Suprapubic skin (tissue), 4 donors: ENCODE measurements at regions not wholly inside any gene's neighbourhood (a gene's known extent, or its start where the extent isn't known, plus 50 kb on each side); places are given as distances from the start of the nearest gene placed in this dataset.

Experiments
- DNase-seq, 2 donors: peaks; one replicate each; pipeline ENCODE4 v3.0.0-alpha.2; 2019; ENCODE audit warnings: low spot score in 2 of 2
- H3K27ac ChIP-seq: fragments of 200-600 bp; sonication (generic); one replicate; pipeline ENCODE4 v1.5.1; 2019
- H3K27me3 ChIP-seq: fragments of 200-600 bp; sonication (generic); one replicate; pipeline ENCODE4 v1.5.1; 2019
- H3K36me3 ChIP-seq: fragments of 200-600 bp; sonication (generic); one replicate; pipeline ENCODE4 v1.5.1; 2019
- H3K4me1 ChIP-seq: fragments of 200-600 bp; sonication (generic); one replicate; pipeline ENCODE4 v1.5.1; 2019
- H3K4me3 ChIP-seq: fragments of 200-600 bp; sonication (generic); one replicate; pipeline ENCODE4 v1.5.1; 2019; ENCODE audit warnings: mild to moderate bottlenecking
- H3K9me3 ChIP-seq: fragments of 200-600 bp; sonication (generic); one replicate; pipeline ENCODE4 v1.5.1; 2019
- EP300 ChIP-seq: sonication (generic); formaldehyde crosslinking; IDR thresholded peaks from one replicate; pipeline ENCODE4 v1.6.1; 2017; ENCODE audit warnings: antibody characterized with exemption
- POLR2A ChIP-seq, 2 donors: fragments of 450-650 bp; IDR thresholded peaks; one replicate each; pipeline ENCODE4 v1.6.1; 2017; ENCODE audit warnings: antibody characterized with exemption in 2 of 2, mild to moderate bottlenecking in 2 of 2, moderate library complexity in 2 of 2
- POLR2AphosphoS5 ChIP-seq, 3 donors: sonication (generic); formaldehyde crosslinking; IDR thresholded peaks; one replicate each; pipeline ENCODE4 v1.6.1; 2017; ENCODE audit warnings: antibody characterized with exemption in 3 of 3
- WGBS: methylation state at CpG from one replicate; pipeline ENCODE4 v1.1.5; 2018; 5-methylcytosine and 5-hydroxymethylcytosine counted together
- TF ChIP-seq, protein P1 (sequence below), 2 donors: fragments of 200-600 bp in 1 of 2; fragments of 450-650 bp in 1 of 2; sonication (generic) in 1 of 2; IDR thresholded peaks; one replicate each; pipeline ENCODE4 v1.5.1; 2016 to 2019; ENCODE audit warnings: antibody characterized with exemption in 2 of 2, mild to moderate bottlenecking in 1 of 2, moderate library complexity in 1 of 2

DNA sequence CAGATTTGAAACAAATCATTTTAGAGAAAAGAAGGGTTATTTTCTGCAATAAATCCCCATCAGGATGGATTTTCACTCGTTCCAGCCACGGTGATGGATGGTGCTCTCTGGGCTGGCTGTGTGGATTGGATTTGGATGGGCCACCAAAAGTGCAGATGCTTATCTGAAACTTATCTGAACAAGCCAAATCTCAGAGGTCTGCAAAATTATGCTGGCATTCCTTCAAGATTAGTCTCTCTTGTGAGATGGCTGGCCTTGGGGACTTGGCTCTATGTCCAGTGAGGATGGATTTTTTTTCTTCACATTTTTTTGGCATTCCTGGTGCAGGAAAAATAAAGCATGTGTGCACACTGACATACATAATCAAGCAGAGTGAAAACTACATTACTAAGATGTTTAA lies 341.9 kb downstream of the GXYLT1 start:
- Histone ChIP-seq H3K36me3 (no peaks in the 10 kb centered on the region), H3K27me3 (no peaks in the 10 kb centered on the region), H3K9me3 (no peaks in the 10 kb centered on the region), H3K4me1 (no peaks in the 10 kb centered on the region), H3K27ac (no peak overlapping the region), H3K4me3 (no peak overlapping the region)
- TF ChIP-seq POLR2A (IDR thresholded peaks at IDR 0.05) (no peak), POLR2AphosphoS5 (IDR thresholded peaks at IDR 0.05) (no peak)
- TF ChIP-seq, protein P1, sequence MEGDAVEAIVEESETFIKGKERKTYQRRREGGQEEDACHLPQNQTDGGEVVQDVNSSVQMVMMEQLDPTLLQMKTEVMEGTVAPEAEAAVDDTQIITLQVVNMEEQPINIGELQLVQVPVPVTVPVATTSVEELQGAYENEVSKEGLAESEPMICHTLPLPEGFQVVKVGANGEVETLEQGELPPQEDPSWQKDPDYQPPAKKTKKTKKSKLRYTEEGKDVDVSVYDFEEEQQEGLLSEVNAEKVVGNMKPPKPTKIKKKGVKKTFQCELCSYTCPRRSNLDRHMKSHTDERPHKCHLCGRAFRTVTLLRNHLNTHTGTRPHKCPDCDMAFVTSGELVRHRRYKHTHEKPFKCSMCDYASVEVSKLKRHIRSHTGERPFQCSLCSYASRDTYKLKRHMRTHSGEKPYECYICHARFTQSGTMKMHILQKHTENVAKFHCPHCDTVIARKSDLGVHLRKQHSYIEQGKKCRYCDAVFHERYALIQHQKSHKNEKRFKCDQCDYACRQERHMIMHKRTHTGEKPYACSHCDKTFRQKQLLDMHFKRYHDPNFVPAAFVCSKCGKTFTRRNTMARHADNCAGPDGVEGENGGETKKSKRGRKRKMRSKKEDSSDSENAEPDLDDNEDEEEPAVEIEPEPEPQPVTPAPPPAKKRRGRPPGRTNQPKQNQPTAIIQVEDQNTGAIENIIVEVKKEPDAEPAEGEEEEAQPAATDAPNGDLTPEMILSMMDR (IDR thresholded peaks at IDR 0.05): no peak
- DNase-seq: no peak
- 23% methylated on average over 2 of the region's 2 CpGs for WGBS

DNA sequence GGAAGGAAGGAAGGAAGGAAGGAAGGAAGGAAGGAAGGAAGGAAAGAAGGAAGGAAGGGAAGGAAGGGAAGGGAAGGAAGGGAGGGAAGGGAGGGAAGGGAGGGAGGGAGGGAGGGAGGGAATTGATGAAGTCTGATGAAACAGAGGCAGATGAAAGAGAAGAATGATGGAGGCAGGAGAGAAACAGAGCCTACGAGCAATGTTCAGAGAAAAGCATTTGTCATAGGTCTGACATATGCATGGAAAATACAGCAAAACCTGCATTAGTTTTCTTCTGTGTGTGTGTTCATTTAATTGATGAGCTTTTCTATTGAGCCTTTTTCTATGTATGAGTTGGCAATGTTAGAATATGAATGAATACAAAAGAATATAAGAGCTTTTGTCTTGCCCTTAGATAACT lies 343.4 kb downstream of the GXYLT1 start:
- Histone ChIP-seq H3K27ac (no peak overlapping the region), H3K36me3 (no peaks in the 10 kb centered on the region), H3K4me1 (no peaks in the 10 kb centered on the region), H3K27me3 (no peaks in the 10 kb centered on the region), H3K4me3 (no peak overlapping the region), H3K9me3 (no peaks in the 10 kb centered on the region)
- no peak for TF ChIP-seq EP300
- TF ChIP-seq, protein P1 (IDR thresholded peaks at IDR 0.05): no peak
- TF ChIP-seq POLR2AphosphoS5 (IDR thresholded peaks at IDR 0.05): no peak
- no peak for TF ChIP-seq POLR2A (IDR thresholded peaks at IDR 0.05)
- WGBS: 59% methylated on average over 1 of the region's 1 CpG
- DNase-seq: no peak

DNA sequence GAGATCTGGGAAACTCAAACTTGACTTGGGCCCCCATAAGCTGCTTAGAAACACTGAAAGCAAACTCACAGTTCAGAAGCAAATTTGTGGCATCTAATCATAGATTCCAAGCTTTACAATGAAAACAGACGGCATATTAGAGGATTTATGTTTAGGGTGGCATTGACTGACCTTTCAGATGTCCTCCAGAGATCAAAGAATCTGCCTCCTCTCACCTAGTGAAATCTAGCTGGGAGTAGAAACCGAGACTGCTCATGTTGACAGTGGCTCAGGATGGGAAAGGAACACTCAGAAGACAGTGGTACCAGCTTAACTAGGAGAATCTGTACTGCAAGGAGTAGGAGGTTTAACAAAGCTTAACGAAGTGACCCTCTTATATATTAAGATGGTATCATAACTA lies 345.0 kb downstream of the GXYLT1 start:
- DNase-seq: no peak
- WGBS: 82% methylated on average over 3 of the region's 3 CpGs
- H3K27me3 ChIP-seq: no peaks in the 10 kb centered on the region
- no peaks in the 10 kb centered on the region for H3K4me1 ChIP-seq
- no peaks in the 10 kb centered on the region for H3K36me3 ChIP-seq
- H3K9me3 ChIP-seq: no peaks in the 10 kb centered on the region
- no peak overlapping the region for H3K27ac ChIP-seq
- H3K4me3 ChIP-seq: no peak overlapping the region
- TF ChIP-seq EP300: no peak
- no peak for TF ChIP-seq POLR2AphosphoS5 (IDR thresholded peaks at IDR 0.05)
- TF ChIP-seq, protein P1 (IDR thresholded peaks at IDR 0.05): no peak
- no peak for TF ChIP-seq POLR2A (IDR thresholded peaks at IDR 0.05)

DNA sequence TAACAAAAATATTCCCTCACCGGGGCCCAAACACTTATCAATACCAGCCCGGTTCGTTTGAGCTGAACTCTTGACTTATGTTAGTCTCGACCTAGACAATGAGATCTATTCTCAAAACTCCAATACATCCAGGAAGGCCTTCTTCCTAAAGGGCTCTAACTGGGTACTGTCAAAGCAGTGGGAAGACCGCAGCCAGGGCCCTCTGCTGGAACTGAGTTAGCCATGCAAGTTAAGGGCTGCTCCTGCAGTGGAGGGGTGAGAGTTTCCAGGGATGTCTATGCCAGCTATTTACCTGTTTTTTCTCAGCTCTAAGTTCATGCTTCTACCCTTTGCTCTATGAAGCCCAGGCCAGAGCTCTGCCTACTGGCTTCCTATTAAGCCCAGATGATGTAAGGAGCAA lies 348.8 kb downstream of the GXYLT1 start:
- no peaks in the 10 kb centered on the region for H3K9me3 ChIP-seq
- H3K27ac ChIP-seq: no peak overlapping the region
- H3K27me3 ChIP-seq: no peaks in the 10 kb centered on the region
- 92% methylated on average over 5 of the region's 5 CpGs for WGBS
- H3K4me1 ChIP-seq: no peaks in the 10 kb centered on the region
- no peaks in the 10 kb centered on the region for H3K36me3 ChIP-seq
- no peak for DNase-seq
- TF ChIP-seq, protein P1 (IDR thresholded peaks at IDR 0.05): no peak
- no peak for TF ChIP-seq POLR2A (IDR thresholded peaks at IDR 0.05)
- no peak overlapping the region for H3K4me3 ChIP-seq

DNA sequence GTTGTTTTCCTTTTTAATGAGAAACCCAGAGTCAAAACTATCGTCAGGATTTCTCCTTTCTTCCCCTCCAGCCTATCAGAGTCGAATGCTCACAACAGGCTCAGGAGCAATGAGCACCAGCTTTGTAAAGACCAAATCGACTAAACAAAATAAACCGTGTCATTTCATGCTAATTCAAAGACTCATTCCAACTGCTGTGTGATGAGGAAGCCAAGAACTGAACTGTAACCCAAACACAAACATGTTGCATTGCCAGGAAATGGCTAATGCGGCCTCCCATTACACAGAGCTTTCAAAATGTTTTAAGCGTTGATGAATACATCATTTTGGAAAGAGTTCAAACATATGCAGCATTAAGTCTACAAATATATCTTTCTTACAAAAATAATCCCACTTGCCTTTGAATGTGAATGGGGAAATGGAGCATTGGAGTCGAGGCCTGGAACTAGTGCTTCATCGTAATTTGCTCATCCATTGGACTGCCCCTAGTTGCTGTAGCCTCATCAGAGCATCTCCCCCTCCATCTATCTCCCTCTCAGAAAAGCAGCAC lies 349.5 kb downstream of the GXYLT1 start:
- no peaks in the 10 kb centered on the region for H3K27me3 ChIP-seq
- WGBS: 32% methylated on average over 8 of the region's 8 CpGs
- TF ChIP-seq POLR2AphosphoS5 (IDR thresholded peaks at IDR 0.05): no peak
- TF ChIP-seq, protein P1 (IDR thresholded peaks at IDR 0.05): no peak
- no peak for DNase-seq
- no peaks in the 10 kb centered on the region for H3K9me3 ChIP-seq
- H3K27ac ChIP-seq: no peak overlapping the region
- no peaks in the 10 kb centered on the region for H3K4me1 ChIP-seq
- H3K4me3 ChIP-seq: no peak overlapping the region
- no peaks in the 10 kb centered on the region for H3K36me3 ChIP-seq
